Loucy (cell line): ENCODE measurements at regions not wholly inside any gene's neighbourhood (a gene's known extent, or its start where the extent isn't known, plus 50 kb on each side); places are given as distances from the start of the nearest gene placed in this dataset.
"Not testable (repeated sequence)": the region's sequence is repeated elsewhere in the genome, so short reads cannot be mapped to it uniquely, and the experiment has no call there.

Experiments
- H2AFZ ChIP-seq: fragments of 200-600 bp; sonication (generic); 2 replicates; pipeline ENCODE4 v1.6.0; 2016; ENCODE audit warnings: antibody characterized with exemption, mild to moderate bottlenecking, low read length, moderate library complexity
- H3F3A ChIP-seq: fragments of 200-600 bp; 2 replicates; pipeline ENCODE4 v1.6.0; 2016; ENCODE audit warnings: antibody characterized with exemption, low read depth, mild to moderate bottlenecking
- H3K27me3 ChIP-seq: fragments of 200-600 bp; sonication (generic); 2 replicates; pipeline ENCODE4 v1.6.1; 2014; ENCODE audit warnings: low read length, mild to moderate bottlenecking; ENCODE audit not compliant: insufficient read depth, poor library complexity, severe bottlenecking
- H3K36me3 ChIP-seq: fragments of 200-600 bp; sonication (generic); 2 replicates; pipeline ENCODE4 v1.6.1; 2016; ENCODE audit warnings: low read length; ENCODE audit not compliant: insufficient read depth
- H3K4me1 ChIP-seq: fragments of 200-600 bp; sonication (generic); 2 replicates; pipeline ENCODE4 v1.5.1; 2014; ENCODE audit warnings: low read length, mild to moderate bottlenecking; ENCODE audit not compliant: insufficient read depth, poor library complexity, severe bottlenecking
- H3K4me2 ChIP-seq: fragments of 200-600 bp; sonication (generic); 2 replicates; pipeline ENCODE4 v1.6.0; 2014; ENCODE audit warnings: antibody characterized with exemption, low read length, low read depth, mild to moderate bottlenecking; ENCODE audit not compliant: poor library complexity, severe bottlenecking
- H3K4me3 ChIP-seq: fragments of 200-600 bp; sonication (generic); 2 replicates; pipeline ENCODE4 v1.5.1; 2014; ENCODE audit warnings: low read length, mild to moderate bottlenecking, mixed read lengths; ENCODE audit not compliant: poor library complexity, severe bottlenecking
- H3K79me2 ChIP-seq: fragments of 200-600 bp; sonication (generic); 2 replicates; pipeline ENCODE4 v1.6.1; 2014; ENCODE audit warnings: low read length; ENCODE audit not compliant: insufficient read depth
- H3K9ac ChIP-seq: fragments of 200-600 bp; sonication (generic); 2 replicates; pipeline ENCODE4 v1.6.0; 2014; ENCODE audit warnings: mild to moderate bottlenecking, low read depth, low read length, moderate library complexity; ENCODE audit not compliant: poor library complexity, severe bottlenecking
- H3K9me2 ChIP-seq: fragments of 200-600 bp; sonication (generic); replicated peaks from 2 replicates; pipeline ENCODE4 v1.6.1; 2016; ENCODE audit warnings: low read depth, low read length, mixed read lengths
- H3K9me3 ChIP-seq: fragments of 200-600 bp; sonication (generic); 2 replicates; pipeline ENCODE4 v1.6.1; 2014; ENCODE audit warnings: mild to moderate bottlenecking, antibody characterized with exemption, low read length, low read depth; ENCODE audit not compliant: insufficient read depth
- H4K20me1 ChIP-seq: fragments of 200-600 bp; sonication (generic); 2 replicates; pipeline ENCODE4 v1.6.0; 2014; ENCODE audit warnings: antibody characterized with exemption, low read length, mild to moderate bottlenecking; ENCODE audit not compliant: insufficient read depth, poor library complexity, severe bottlenecking
- CTCF ChIP-seq: fragments of 200-600 bp; sonication (generic); conservative IDR thresholded peaks from 2 replicates; pipeline ENCODE4 v1.5.1; 2014; ENCODE audit warnings: mild to moderate bottlenecking, antibody characterized with exemption, low read length
- EZH2phosphoT487 ChIP-seq: fragments of 200-600 bp; IDR thresholded peaks from 2 replicates; pipeline ENCODE4 v1.6.1; 2018; ENCODE audit warnings: antibody characterized with exemption, mild to moderate bottlenecking, moderate library complexity, borderline replicate concordance

GRCh38 chr6:139879823-139880356 is 505.4 kb upstream of the CITED2 start:
- H3K4me3 ChIP-seq, result no peak overlapping the region
- no peaks in the 10 kb centered on the region for H3K79me2 ChIP-seq
- H4K20me1 ChIP-seq, result no peaks in the 10 kb centered on the region
- no peaks in the 10 kb centered on the region for H3F3A ChIP-seq
- no peaks in the 10 kb centered on the region for H3K9me3 ChIP-seq
- H3K4me1 ChIP-seq, result peaks cover 5% of the 10 kb centered on the region
- H3K9ac ChIP-seq, result no peak overlapping the region
- TF ChIP-seq EZH2phosphoT487 (no peak), CTCF (no peak)
- H3K9me2 ChIP-seq, result no peaks in the 10 kb centered on the region
- no peaks in the 10 kb centered on the region for H3K27me3 ChIP-seq
- no peaks in the 10 kb centered on the region for H3K36me3 ChIP-seq
- H2AFZ ChIP-seq, result no peak overlapping the region
- H3K4me2 ChIP-seq, result no peak overlapping the region

- H3K9me3 ChIP-seq, H3K4me3 ChIP-seq, H2AFZ ChIP-seq, H3K9me2 ChIP-seq, H3K79me2 ChIP-seq, H3K9ac ChIP-seq, H3K27me3 ChIP-seq, H4K20me1 ChIP-seq, H3K36me3 ChIP-seq, H3F3A ChIP-seq, H3K4me1 ChIP-seq, H3K4me2 ChIP-seq: not testable (repeated sequence)
Observed at GRCh38 chr6:139879241-139879640, 504.8 kb upstream of the CITED2 start.

GRCh38 chr6:139877828-139878405 is 503.5 kb upstream of the CITED2 start:
- Histone ChIP-seq H3K9me3 (no peaks in the 10 kb centered on the region), H3F3A (no peaks in the 10 kb centered on the region), H3K9ac (no peak overlapping the region), H3K4me1 (peaks cover 5% of the 10 kb centered on the region), H3K36me3 (no peaks in the 10 kb centered on the region), H4K20me1 (no peaks in the 10 kb centered on the region), H3K79me2 (no peaks in the 10 kb centered on the region), H3K4me2 (no peak overlapping the region), H3K27me3 (no peaks in the 10 kb centered on the region), H3K4me3 (no peak overlapping the region), H2AFZ (no peak overlapping the region), H3K9me2 (no peaks in the 10 kb centered on the region)
- TF ChIP-seq EZH2phosphoT487 (no peak), CTCF (no peak)

GRCh38 chr6:139872665-139873064 is 498.2 kb upstream of the CITED2 start:
- H2AFZ ChIP-seq, result no peak overlapping the region
- no peak overlapping the region for H3K4me3 ChIP-seq
- no peak overlapping the region for H3K9ac ChIP-seq
- no peaks in the 10 kb centered on the region for H3F3A ChIP-seq
- no peaks in the 10 kb centered on the region for H3K27me3 ChIP-seq
- no peaks in the 10 kb centered on the region for H3K9me2 ChIP-seq
- H3K36me3 ChIP-seq, result no peaks in the 10 kb centered on the region
- TF ChIP-seq CTCF (no peak), EZH2phosphoT487 (no peak)
- no peaks in the 10 kb centered on the region for H3K79me2 ChIP-seq
- H3K4me2 ChIP-seq, result no peak overlapping the region
- H4K20me1 ChIP-seq, result no peaks in the 10 kb centered on the region
- no peaks in the 10 kb centered on the region for H3K4me1 ChIP-seq
- H3K9me3 ChIP-seq, result no peaks in the 10 kb centered on the region
